ENCODE measurements at regions not wholly inside any gene's neighbourhood (a gene's known extent, or its start where the extent isn't known, plus 50 kb on each side); places are given as distances from the start of the nearest gene placed in this dataset.

DNA sequence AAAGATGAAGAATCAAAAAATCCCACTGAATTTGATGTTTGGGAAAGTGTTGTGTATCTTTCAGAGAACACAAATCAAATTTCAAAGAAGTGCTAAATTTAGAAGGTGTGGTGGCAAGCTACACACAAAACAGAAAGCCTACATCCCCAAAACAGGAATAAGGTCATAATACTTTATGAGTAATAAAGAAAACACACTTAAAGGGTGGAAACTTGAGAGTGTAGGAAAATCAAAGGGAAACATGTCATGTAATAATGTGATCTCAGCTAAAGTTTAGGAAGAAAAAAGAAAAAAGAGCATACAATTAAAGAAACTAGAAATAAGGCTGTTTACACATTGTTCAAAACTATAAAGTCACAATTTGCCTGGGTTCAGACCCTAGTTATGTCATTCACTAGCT is 668.7 kb downstream of the PCDH17 start:
- peaks cover 0 to 4% (median 0%) of the 10 kb centered on the region in 3 donors for H3K4me1 ChIP-seq
- no peak overlapping the region for H3K27ac ChIP-seq
- no peak overlapping the region for H3K4me3 ChIP-seq
- no peaks in the 10 kb centered on the region for H3K36me3 ChIP-seq
- TF ChIP-seq EP300 (IDR thresholded peaks at IDR 0.05), result no peak
- no peak for TF ChIP-seq POLR2A (IDR thresholded peaks at IDR 0.05)
- TF ChIP-seq, protein P1, sequence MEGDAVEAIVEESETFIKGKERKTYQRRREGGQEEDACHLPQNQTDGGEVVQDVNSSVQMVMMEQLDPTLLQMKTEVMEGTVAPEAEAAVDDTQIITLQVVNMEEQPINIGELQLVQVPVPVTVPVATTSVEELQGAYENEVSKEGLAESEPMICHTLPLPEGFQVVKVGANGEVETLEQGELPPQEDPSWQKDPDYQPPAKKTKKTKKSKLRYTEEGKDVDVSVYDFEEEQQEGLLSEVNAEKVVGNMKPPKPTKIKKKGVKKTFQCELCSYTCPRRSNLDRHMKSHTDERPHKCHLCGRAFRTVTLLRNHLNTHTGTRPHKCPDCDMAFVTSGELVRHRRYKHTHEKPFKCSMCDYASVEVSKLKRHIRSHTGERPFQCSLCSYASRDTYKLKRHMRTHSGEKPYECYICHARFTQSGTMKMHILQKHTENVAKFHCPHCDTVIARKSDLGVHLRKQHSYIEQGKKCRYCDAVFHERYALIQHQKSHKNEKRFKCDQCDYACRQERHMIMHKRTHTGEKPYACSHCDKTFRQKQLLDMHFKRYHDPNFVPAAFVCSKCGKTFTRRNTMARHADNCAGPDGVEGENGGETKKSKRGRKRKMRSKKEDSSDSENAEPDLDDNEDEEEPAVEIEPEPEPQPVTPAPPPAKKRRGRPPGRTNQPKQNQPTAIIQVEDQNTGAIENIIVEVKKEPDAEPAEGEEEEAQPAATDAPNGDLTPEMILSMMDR (IDR thresholded peaks at IDR 0.05), result no peak
- TF ChIP-seq POLR2AphosphoS5 (IDR thresholded peaks at IDR 0.05), result no peak
- no peak for ATAC-seq
- no peaks in the 10 kb centered on the region for H3K27me3 ChIP-seq
- H3K9me3 ChIP-seq, result no peaks in the 10 kb centered on the region

DNA sequence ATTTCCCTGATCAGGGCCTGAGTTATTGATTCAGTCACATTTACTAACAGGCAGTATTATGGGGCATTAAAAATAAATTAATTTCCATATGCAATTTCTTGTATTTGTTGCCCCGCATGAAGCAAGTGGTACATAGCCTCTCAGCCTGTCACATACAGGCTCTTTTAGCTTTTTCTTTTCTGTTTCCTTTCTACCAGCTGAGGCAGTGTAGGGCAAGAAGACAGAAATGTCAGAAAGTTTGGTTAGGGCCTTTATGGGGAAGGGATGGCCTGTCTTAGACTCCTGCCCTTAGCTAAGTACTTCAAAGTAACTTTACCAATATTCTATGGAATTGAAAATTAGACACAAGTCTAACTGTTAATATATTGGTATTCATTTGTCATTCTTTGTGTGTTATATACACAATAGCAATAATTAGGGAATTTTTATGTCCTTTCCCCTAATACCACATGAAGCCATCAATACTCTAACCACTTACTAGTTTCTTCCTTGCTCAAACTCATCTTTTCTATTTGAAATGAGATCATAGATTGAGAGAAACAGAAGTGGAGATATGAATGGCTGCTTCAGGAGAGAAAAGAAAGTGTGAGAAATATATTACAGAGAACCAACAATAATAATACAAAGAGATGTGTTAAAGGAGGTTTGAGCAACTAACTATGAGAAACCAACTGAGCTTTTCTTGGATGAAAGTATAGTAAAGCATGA is 669.6 kb downstream of the PCDH17 start:
- Histone ChIP-seq H3K4me1 (peaks cover 0 to 4% (median 0%) of the 10 kb centered on the region in 3 donors), H3K36me3 (no peaks in the 10 kb centered on the region), H3K27me3 (no peaks in the 10 kb centered on the region), H3K27ac (no peak overlapping the region), H3K9me3 (no peaks in the 10 kb centered on the region), H3K4me3 (no peak overlapping the region)
- no peak for ATAC-seq
- TF ChIP-seq POLR2AphosphoS5 (IDR thresholded peaks at IDR 0.05) (no peak), EP300 (IDR thresholded peaks at IDR 0.05) (no peak), POLR2A (IDR thresholded peaks at IDR 0.05) (no peak)
- TF ChIP-seq, protein P1 (IDR thresholded peaks at IDR 0.05), result no peak
- WGBS, 2 donors (ENCODE audit: low coverage in 1 of 2), result 75 to 100% methylated on average over 1 of the region's 1 CpG

DNA sequence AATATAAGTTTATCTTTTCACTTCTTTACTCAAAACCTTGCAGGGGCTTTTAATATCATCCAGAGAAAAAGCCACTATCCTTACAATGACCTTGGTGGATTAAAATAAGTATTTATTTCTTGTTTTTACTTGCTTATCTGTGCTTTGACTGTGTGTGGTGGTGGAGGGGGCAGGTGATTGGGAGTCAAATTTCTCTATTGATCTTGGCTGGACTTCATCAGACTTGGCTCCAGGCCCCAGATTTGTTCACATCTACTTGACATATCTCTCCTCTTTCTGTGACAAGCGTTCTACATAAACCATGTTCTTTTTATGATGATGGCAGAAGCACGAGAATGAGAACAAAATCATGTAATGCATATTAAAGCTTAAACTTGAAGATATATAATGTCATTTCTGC is 670.8 kb downstream of the PCDH17 start:
- H3K4me3 ChIP-seq, result no peak overlapping the region
- TF ChIP-seq POLR2A (IDR thresholded peaks at IDR 0.05), result no peak
- TF ChIP-seq EP300 (IDR thresholded peaks at IDR 0.05), result no peak
- no peak for TF ChIP-seq POLR2AphosphoS5 (IDR thresholded peaks at IDR 0.05)
- TF ChIP-seq, protein P1 (IDR thresholded peaks at IDR 0.05), result no peak
- H3K36me3 ChIP-seq, result no peaks in the 10 kb centered on the region
- no peak for ATAC-seq
- no peak overlapping the region for H3K27ac ChIP-seq
- H3K27me3 ChIP-seq, result no peaks in the 10 kb centered on the region
- 68 to 78% methylated on average over 2 of the region's 2 CpGs for WGBS, 2 donors (ENCODE audit: low coverage in 1 of 2)
- H3K4me1 ChIP-seq, result no peaks in the 10 kb centered on the region
- H3K9me3 ChIP-seq, result no peaks in the 10 kb centered on the region

DNA sequence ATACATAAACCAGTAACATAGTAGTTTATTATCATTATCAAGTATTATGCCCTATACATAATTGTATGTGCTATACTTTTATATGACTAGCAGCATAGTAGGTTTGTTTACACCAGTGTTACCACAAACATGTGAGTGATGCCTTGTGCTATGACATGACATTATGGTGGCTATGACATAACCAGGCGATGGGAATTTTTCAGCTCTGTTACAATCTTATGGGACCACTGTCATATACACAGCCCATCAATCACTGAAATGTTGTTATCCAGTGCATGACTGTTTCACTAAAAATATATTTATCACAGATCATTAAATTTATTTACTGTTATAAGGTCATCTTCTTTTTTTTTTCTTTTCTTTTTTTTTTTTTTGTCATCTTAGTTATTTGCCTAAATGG is 674.5 kb downstream of the PCDH17 start:
- no peak overlapping the region for H3K4me3 ChIP-seq
- H3K27me3 ChIP-seq, result no peaks in the 10 kb centered on the region
- no peaks in the 10 kb centered on the region for H3K4me1 ChIP-seq
- WGBS, 2 donors (ENCODE audit: low coverage in 1 of 2), result 88 to 100% methylated on average over 1 of the region's 1 CpG
- no peaks in the 10 kb centered on the region for H3K9me3 ChIP-seq
- no peak for ATAC-seq
- no peak overlapping the region for H3K27ac ChIP-seq
- TF ChIP-seq, protein P1 (IDR thresholded peaks at IDR 0.05), result no peak
- TF ChIP-seq EP300 (IDR thresholded peaks at IDR 0.05) (no peak), POLR2A (IDR thresholded peaks at IDR 0.05) (no peak), POLR2AphosphoS5 (IDR thresholded peaks at IDR 0.05) (no peak)
- no peaks in the 10 kb centered on the region for H3K36me3 ChIP-seq

DNA sequence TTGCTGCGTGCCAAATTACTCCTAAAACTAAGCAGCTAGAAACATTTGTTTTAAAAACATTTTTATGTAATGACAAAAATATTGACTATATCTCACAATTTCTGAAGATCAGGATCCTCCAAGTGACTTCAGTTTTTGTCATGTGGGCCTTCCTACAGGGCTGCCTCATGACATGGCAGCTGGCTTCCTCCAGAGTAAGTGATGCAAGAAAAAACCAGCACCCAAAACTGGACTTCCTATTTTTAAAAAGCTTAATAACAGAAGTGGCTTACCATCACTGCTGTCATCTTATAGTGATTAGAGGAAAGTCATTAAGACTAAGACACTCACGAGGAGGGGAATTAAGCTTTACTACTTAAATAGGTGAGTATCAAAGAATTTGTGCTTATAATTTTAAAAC is 681.7 kb downstream of the PCDH17 start:
- no peak overlapping the region for H3K27ac ChIP-seq
- H3K4me1 ChIP-seq, result no peaks in the 10 kb centered on the region
- WGBS, 2 donors (ENCODE audit: low coverage in 1 of 2), result 64 to 79% methylated on average over 2 of the region's 2 CpGs
- H3K4me3 ChIP-seq, result no peak overlapping the region
- no peaks in the 10 kb centered on the region for H3K9me3 ChIP-seq
- TF ChIP-seq EP300 (IDR thresholded peaks at IDR 0.05) (no peak), POLR2AphosphoS5 (IDR thresholded peaks at IDR 0.05) (no peak), POLR2A (IDR thresholded peaks at IDR 0.05) (no peak)
- TF ChIP-seq, protein P1 (IDR thresholded peaks at IDR 0.05), result no peak
- no peaks in the 10 kb centered on the region for H3K27me3 ChIP-seq
- no peaks in the 10 kb centered on the region for H3K36me3 ChIP-seq
- no peak for ATAC-seq

Measured in gastroesophageal sphincter (tissue), 4 donors.